Hepatocyte (in vitro differentiated cells): ENCODE measurements at regions not wholly inside any gene's neighbourhood (a gene's known extent, or its start where the extent isn't known, plus 50 kb on each side); places are given as distances from the start of the nearest gene placed in this dataset.

Experiments used
- CTCF ChIP-seq: fragments of 200-600 bp; sonication (generic); IDR thresholded peaks from 2 replicates; pipeline ENCODE4 v1.5.1; 2016; ENCODE audit warnings: antibody characterized with exemption, mild to moderate bottlenecking; ENCODE audit not compliant: poor library complexity
- EZH2 ChIP-seq: fragments of 200-600 bp; sonication (generic); IDR thresholded peaks from 2 replicates; pipeline ENCODE4 v1.6.1; 2016; ENCODE audit warnings: antibody characterized with exemption, mild to moderate bottlenecking, borderline replicate concordance

- TF ChIP-seq CTCF, result no peak
- no peak for TF ChIP-seq EZH2
Observed at GRCh38 chr3:3309887-3310286, 130.4 kb upstream of the CRBN start.
